ENCODE measurements at regions not wholly inside any gene's neighbourhood (a gene's known extent, or its start where the extent isn't known, plus 50 kb on each side); places are given as distances from the start of the nearest gene placed in this dataset.

- DNase-seq, result no peak
- no peak overlapping the region for H3K27ac Mint-ChIP-seq (ENCODE audit: unreplicated experiment)
- H3K4me1 Mint-ChIP-seq (ENCODE audit: low read depth, unreplicated experiment), result peaks cover 13% of the 10 kb centered on the region
- H3K4me3 Mint-ChIP-seq (ENCODE audit: unreplicated experiment), result no peak overlapping the region
- no peak for TF ChIP-seq CTCF (IDR thresholded peaks at IDR 0.05; ENCODE audit: partially characterized antibody, unreplicated experiment)
- no peaks in the 10 kb centered on the region for H3K27me3 Mint-ChIP-seq (ENCODE audit: unreplicated experiment)
- peaks cover 5% of the 10 kb centered on the region for H3K9me3 Mint-ChIP-seq (ENCODE audit: unreplicated experiment)
- no peaks in the 10 kb centered on the region for H3K36me3 Mint-ChIP-seq (ENCODE audit: unreplicated experiment)
Measured at GRCh38 chr6:14798594-14798982, 447.3 kb upstream of the JARID2 start.

GRCh38 chr6:14798996-14799588 is 446.8 kb upstream of the JARID2 start:
- TF ChIP-seq CTCF (IDR thresholded peaks at IDR 0.05; ENCODE audit: partially characterized antibody, unreplicated experiment), result no peak
- no peaks in the 10 kb centered on the region for H3K27me3 Mint-ChIP-seq (ENCODE audit: unreplicated experiment)
- H3K27ac Mint-ChIP-seq (ENCODE audit: unreplicated experiment), result no peak overlapping the region
- H3K4me3 Mint-ChIP-seq (ENCODE audit: unreplicated experiment), result no peak overlapping the region
- H3K9me3 Mint-ChIP-seq (ENCODE audit: unreplicated experiment), result peaks cover 5% of the 10 kb centered on the region
- DNase-seq, result no peak
- H3K36me3 Mint-ChIP-seq (ENCODE audit: unreplicated experiment), result no peaks in the 10 kb centered on the region
- H3K4me1 Mint-ChIP-seq (ENCODE audit: low read depth, unreplicated experiment), result peaks cover 18% of the 10 kb centered on the region

DNA sequence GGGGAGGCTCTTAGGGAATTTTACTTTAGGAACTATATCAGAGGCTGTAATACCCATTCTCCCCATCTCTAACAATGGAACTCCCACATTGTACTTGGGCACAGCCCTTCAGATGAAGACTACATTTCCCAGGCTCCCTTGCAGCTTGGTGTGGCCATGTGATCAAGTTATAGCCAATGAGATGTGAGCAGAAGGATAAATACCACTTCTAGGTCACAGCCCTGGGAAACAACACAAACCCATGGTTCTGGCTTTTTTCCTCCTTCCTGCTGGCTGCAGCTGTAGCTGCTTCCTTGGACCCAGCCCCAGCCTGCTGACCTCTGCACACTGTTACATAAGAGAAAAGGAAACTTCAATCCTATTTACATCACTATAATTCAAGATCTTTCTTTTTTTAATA is 445.9 kb upstream of the JARID2 start:
- TF ChIP-seq CTCF (IDR thresholded peaks at IDR 0.05; ENCODE audit: partially characterized antibody, unreplicated experiment), result no peak
- Mint-ChIP-seq H3K36me3 (ENCODE audit: unreplicated experiment) (no peaks in the 10 kb centered on the region), H3K9me3 (ENCODE audit: unreplicated experiment) (peaks cover 5% of the 10 kb centered on the region), H3K27ac (ENCODE audit: unreplicated experiment) (peak overlapping the region; percentile 65), H3K27me3 (ENCODE audit: unreplicated experiment) (no peaks in the 10 kb centered on the region), H3K4me1 (ENCODE audit: low read depth, unreplicated experiment) (peaks cover 20% of the 10 kb centered on the region), H3K4me3 (ENCODE audit: unreplicated experiment) (no peak overlapping the region)
- peak; percentile 62 for DNase-seq

DNA sequence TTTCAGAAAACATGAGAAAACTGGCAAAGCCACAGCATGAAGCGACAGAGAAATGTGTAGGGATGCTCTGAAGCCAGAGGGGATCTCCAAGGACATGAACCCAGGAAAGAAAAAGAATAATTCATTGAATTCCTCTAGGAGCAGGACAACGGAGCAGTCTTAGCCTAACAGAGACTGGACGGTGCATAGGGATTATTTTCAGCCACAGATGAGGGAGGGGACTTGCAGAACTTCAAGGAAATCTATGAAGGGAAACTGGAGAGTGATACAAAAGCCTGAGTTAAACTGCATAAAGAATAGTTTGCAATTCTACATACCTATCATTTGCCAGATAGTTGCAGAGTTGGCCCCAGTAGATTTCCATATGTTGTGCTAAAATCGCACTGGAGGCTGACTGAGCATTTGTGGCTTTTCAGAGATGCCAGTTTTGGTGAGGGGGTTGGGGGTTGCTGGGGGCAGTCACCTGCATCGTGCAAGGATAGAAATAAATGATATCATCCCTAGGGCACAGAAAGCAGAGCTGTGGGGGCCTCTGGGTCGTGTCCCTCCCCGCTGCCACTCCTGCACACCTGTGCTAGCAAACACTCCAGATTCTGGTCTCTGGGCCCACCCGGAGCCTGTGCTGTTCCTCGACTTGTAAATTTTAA is 443.2 kb upstream of the JARID2 start:
- no peak for DNase-seq
- Mint-ChIP-seq H3K4me1 (ENCODE audit: low read depth, unreplicated experiment) (peaks cover 20% of the 10 kb centered on the region), H3K27ac (ENCODE audit: unreplicated experiment) (no peak overlapping the region), H3K4me3 (ENCODE audit: unreplicated experiment) (no peak overlapping the region), H3K27me3 (ENCODE audit: unreplicated experiment) (no peaks in the 10 kb centered on the region), H3K36me3 (ENCODE audit: unreplicated experiment) (peaks cover 8% of the 10 kb centered on the region), H3K9me3 (ENCODE audit: unreplicated experiment) (peaks cover 3% of the 10 kb centered on the region)
- TF ChIP-seq CTCF (IDR thresholded peaks at IDR 0.05; ENCODE audit: partially characterized antibody, unreplicated experiment), result no peak

DNA sequence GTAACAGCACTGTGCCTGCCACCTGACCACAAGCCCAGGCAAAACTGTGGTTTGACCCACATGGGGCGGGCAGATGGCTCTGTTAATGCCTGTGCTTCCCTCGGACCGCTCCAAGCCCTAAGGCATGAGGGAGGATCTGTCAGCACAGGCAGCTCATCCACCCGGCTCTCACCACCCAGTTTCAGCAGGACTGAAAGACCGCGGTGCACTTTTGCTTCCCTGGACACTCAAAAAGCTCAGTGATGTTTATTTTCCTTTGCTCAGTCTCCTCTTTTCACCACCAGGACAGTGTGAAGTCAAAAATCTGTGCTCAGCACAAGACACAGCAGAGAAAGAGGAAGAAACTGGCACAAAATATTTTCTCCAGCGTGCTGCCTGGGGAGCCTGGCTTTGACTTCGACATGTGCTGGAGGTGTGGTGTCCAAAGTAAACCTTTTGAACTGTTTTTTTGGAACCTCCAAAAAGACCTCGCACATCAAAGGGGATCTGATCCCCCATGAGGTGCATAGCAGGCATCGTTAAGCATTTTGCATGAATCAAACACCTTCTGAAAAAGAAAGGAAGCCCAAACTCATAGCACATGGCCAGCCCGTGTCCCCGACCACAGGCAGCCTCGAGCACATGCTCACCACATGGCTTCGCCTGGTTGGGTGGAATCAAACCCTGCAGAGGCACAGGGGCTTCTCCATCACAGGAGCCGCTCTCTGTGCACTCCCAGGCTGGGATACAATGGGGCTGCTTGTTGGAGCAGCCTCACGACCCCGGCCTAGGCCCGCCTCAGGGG is 441.7 kb upstream of the JARID2 start:
- Mint-ChIP-seq H3K4me1 (ENCODE audit: low read depth, unreplicated experiment) (peaks cover 20% of the 10 kb centered on the region), H3K27me3 (ENCODE audit: unreplicated experiment) (no peaks in the 10 kb centered on the region), H3K27ac (ENCODE audit: unreplicated experiment) (no peak overlapping the region), H3K36me3 (ENCODE audit: unreplicated experiment) (peaks cover 14% of the 10 kb centered on the region), H3K9me3 (ENCODE audit: unreplicated experiment) (peaks cover 8% of the 10 kb centered on the region), H3K4me3 (ENCODE audit: unreplicated experiment) (no peak overlapping the region)
- TF ChIP-seq CTCF (IDR thresholded peaks at IDR 0.05; ENCODE audit: partially characterized antibody, unreplicated experiment), result no peak
- DNase-seq, result peak; percentile 39

All from glutamatergic neuron (in vitro differentiated cells).